K562 (cell line): ENCODE measurements at regions not wholly inside any gene's neighbourhood (a gene's known extent, or its start where the extent isn't known, plus 50 kb on each side); places are given as distances from the start of the nearest gene placed in this dataset.

Experiments used
- ATAC-seq: fragments of 200-7000 bp; cut with Tn5 transposase; 3 replicates; pipeline ENCODE4 v1.9.1; 2020; ENCODE audit warnings: moderate library complexity
- BruUV-seq: library from RNA; stranded (reverse); fragments of 400-500 nt; replicated peaks from 2 replicates; lab custom pipeline; 2021; lab: Mats Ljungman, UMichigan
- CTCF ChIA-PET: fragments of 300-600 bp; formaldehyde crosslinking; extraction: SDS; loops from one replicate; lab custom pipeline; 2021; ENCODE audit warnings: low intra/inter-chr PET ratio; lab: Yijun Ruan, JAX
- POLR2A ChIA-PET: fragments of 300-600, 350-650 bp; sonication (Branson Sonifier 250); formaldehyde crosslinking; extraction: SDS; loops from one replicate; lab custom pipeline; 2021; ENCODE audit warnings: antibody characterized with exemption, inconsistent platforms; lab: Yijun Ruan, JAX
- DNase-seq, 4 experiments: peaks; one replicate each; pipeline versions ENCODE4 v3.0.0 to v3.0.0-alpha.2; 2011 to 2018; ENCODE audit warnings: low spot score in 3 of 4, mixed read lengths in 3 of 4; ENCODE audit errors: extremely low read depth in 1 of 4
- FAIRE-seq: peaks from 2 replicates; lab custom pipeline; 2011; peaks lifted over from hg19 to GRCh38; lab: Jason Lieb, UNC
- H2AFZ ChIP-seq: 2 replicates; pipeline ENCODE4 v1.6.0; 2011; ENCODE audit warnings: low read depth, low read length, control low read depth, inconsistent platforms
- H3K27ac ChIP-seq: fragments of 200-600 bp; 3 replicates; pipeline ENCODE4 v1.8.0; 2011; ENCODE audit warnings: low read depth, mild to moderate bottlenecking, control low read depth, inconsistent platforms, low read length, moderate library complexity, mixed read lengths; ENCODE audit errors: extremely low read depth
- H3K27me3 ChIP-seq, 2 experiments: fragments of 300-600 bp in 1 of 2; 2 replicates in 1 of 2; 3 replicates in 1 of 2; pipeline versions ENCODE4 v1.6.0 to v1.8.0; 2011; ENCODE audit warnings: inconsistent platforms in 2 of 2, low read length in 2 of 2, mild to moderate bottlenecking in 1 of 2, mixed read lengths in 1 of 2, moderate library complexity in 1 of 2; ENCODE audit not compliant: control insufficient read depth in 2 of 2, insufficient read depth in 2 of 2
- H3K36me3 ChIP-seq: fragments of 300-600 bp; 3 replicates; pipeline ENCODE4 v1.8.0; 2011; ENCODE audit warnings: mild to moderate bottlenecking, low read length, inconsistent platforms; ENCODE audit not compliant: control insufficient read depth, insufficient read depth
- H3K4me1 ChIP-seq, 2 experiments: fragments of 200-600 bp in 1 of 2; replicated peaks in 1 of 2; 2 replicates in 1 of 2; 3 replicates in 1 of 2; pipeline versions ENCODE4 v1.5.1 to v1.8.0; 2011; ENCODE audit warnings: inconsistent platforms in 2 of 2, low read length in 2 of 2, mild to moderate bottlenecking in 1 of 2, mixed read lengths in 1 of 2, moderate library complexity in 1 of 2; ENCODE audit not compliant: control insufficient read depth in 2 of 2, insufficient read depth in 2 of 2
- H3K4me2 ChIP-seq: 2 replicates; pipeline ENCODE4 v1.6.1; 2011; ENCODE audit warnings: low read length, control low read depth, inconsistent platforms, mixed read lengths; ENCODE audit not compliant: insufficient read depth
- H3K4me3 ChIP-seq: fragments of 200-600 bp; sonication (generic), shearing (Covaris generic); 2 replicates; pipeline ENCODE4 v1.5.1; 2016; ENCODE audit warnings: control low read depth, inconsistent platforms
- H3K79me2 ChIP-seq: fragments of 200-600 bp; 3 replicates; pipeline ENCODE4 v1.8.0; 2011; ENCODE audit warnings: low read length, inconsistent platforms; ENCODE audit not compliant: control insufficient read depth, insufficient read depth
- H3K9ac ChIP-seq, 2 experiments: 2 replicates each; pipeline versions ENCODE4 v1.6.0 to v1.6.1; 2011; ENCODE audit warnings: low read depth in 2 of 2, low read length in 2 of 2, control low read depth in 1 of 2, inconsistent platforms in 1 of 2, mild to moderate bottlenecking in 1 of 2, mixed read lengths in 1 of 2; ENCODE audit not compliant: insufficient read depth in 1 of 2
- H3K9me1 ChIP-seq: one replicate; pipeline ENCODE4 v1.6.0; 2011; ENCODE audit warnings: inconsistent platforms, mild to moderate bottlenecking, low read length, moderate library complexity; ENCODE audit not compliant: control insufficient read depth, insufficient read depth
- H3K9me3 ChIP-seq: replicated peaks from 2 replicates; pipeline ENCODE4 v1.5.1; 2011; ENCODE audit warnings: low read depth, low read length, inconsistent platforms; ENCODE audit not compliant: control insufficient read depth, insufficient read depth
- H4K20me1 ChIP-seq: replicated peaks from 2 replicates; pipeline ENCODE4 v1.6.1; 2011; ENCODE audit warnings: low read length, inconsistent platforms, mixed read lengths; ENCODE audit not compliant: control insufficient read depth, insufficient read depth
- CAMTA2 ChIP-seq: fragments of 250-450 bp; sonication (Bioruptor Pico); conservative IDR thresholded peaks from 2 replicates; pipeline ENCODE4 v1.5.1; 2022
- DMBX1 ChIP-seq: fragments of 250-450 bp; sonication (Bioruptor Pico); IDR thresholded peaks from 2 replicates; pipeline ENCODE4 v1.8.0; 2022; ENCODE audit warnings: inconsistent platforms, mild to moderate bottlenecking, moderate library complexity, borderline replicate concordance
- HDGF ChIP-seq: fragments of 450-650 bp; IDR thresholded peaks from 2 replicates; pipeline ENCODE4 v1.6.1; 2016
- HLTF ChIP-seq: fragments of 450-650 bp; IDR thresholded peaks from 2 replicates; pipeline ENCODE4 v1.6.1; 2016
- ID3 ChIP-seq, 2 experiments: fragments of 250-450 bp in 1 of 2; fragments of 450-650 bp in 1 of 2; sonication (Bioruptor Pico) in 1 of 2; IDR thresholded peaks; 2 replicates each; pipeline versions ENCODE4 v1.6.1 to v1.8.0; 2016 to 2021; ENCODE audit warnings: mild to moderate bottlenecking in 2 of 2, moderate library complexity in 2 of 2, missing compliant biosample characterization in 1 of 2, missing genetic modification characterization in 1 of 2
- IFI16 ChIP-seq: fragments of 250-450 bp; sonication (Bioruptor Pico); IDR thresholded peaks from 2 replicates; pipeline ENCODE4 v2.1.2; 2022; ENCODE audit warnings: mild to moderate bottlenecking, inconsistent platforms
- KDM2B ChIP-seq: fragments of 250-450 bp; sonication (Bioruptor Pico); IDR thresholded peaks from 2 replicates; pipeline ENCODE4 v1.8.0; 2021; ENCODE audit warnings: mild to moderate bottlenecking, moderate library complexity
- RBM14 ChIP-seq: fragments of 200-400 bp; formaldehyde crosslinking; IDR thresholded peaks from 2 replicates; pipeline ENCODE4 v1.6.1; 2018; ENCODE audit warnings: low read depth, mild to moderate bottlenecking, low read length, moderate library complexity, borderline replicate concordance; ENCODE audit not compliant: insufficient read depth
- TFAM ChIP-seq: fragments of 250-450 bp; sonication (Bioruptor Pico); conservative IDR thresholded peaks from 2 replicates; pipeline ENCODE4 v1.5.0; 2021; ENCODE audit warnings: mild to moderate bottlenecking, moderate library complexity
- TGIF2 ChIP-seq: sonication (generic); formaldehyde crosslinking; IDR thresholded peaks from 2 replicates; pipeline ENCODE4 v1.8.1; 2022; ENCODE audit warnings: mild to moderate bottlenecking, missing genetic modification reagents, moderate library complexity
- YY1 ChIP-seq, 3 experiments: IDR thresholded peaks; 2 replicates each; pipeline ENCODE4 v1.6.1; 2011; ENCODE audit warnings: low read length in 2 of 3, mild to moderate bottlenecking in 2 of 3, moderate library complexity in 2 of 3, borderline replicate concordance in 1 of 3, control low read depth in 1 of 3, low read depth in 1 of 3; ENCODE audit not compliant: insufficient read depth in 3 of 3, insufficient replicate concordance in 2 of 3, control insufficient read depth in 1 of 3, insufficient read length in 1 of 3; ENCODE audit errors: extremely low read depth in 1 of 3
- ZBTB26 ChIP-seq: fragments of 450-650 bp; formaldehyde crosslinking; IDR thresholded peaks from 2 replicates; pipeline ENCODE4 v1.4.0; 2022; ENCODE audit warnings: missing genetic modification characterization
- ZNF445 ChIP-seq: fragments of 250-450 bp; sonication (Bioruptor Pico); IDR thresholded peaks from 2 replicates; pipeline ENCODE4 v1.4.0; 2020; ENCODE audit warnings: low read depth, mild to moderate bottlenecking, moderate library complexity
- ZNF785 ChIP-seq: fragments of 250-450 bp; sonication (Bioruptor Pico); IDR thresholded peaks from 2 replicates; pipeline ENCODE4 v1.4.0; 2020; ENCODE audit warnings: mild to moderate bottlenecking
- WGBS: fragments of 100-300 bp; shearing (Covaris generic); methylation state at CpG from one replicate; pipeline ENCODE4 v1.1.6; 2016; ENCODE audit warnings: low coverage, mixed read lengths; ENCODE audit not compliant: insufficient coverage; ENCODE audit errors: missing lambda C conversion rate; 5-methylcytosine and 5-hydroxymethylcytosine counted together
- in situ Hi-C: fragments of 300-500 bp; cut with MboI; formaldehyde crosslinking; loops from 4 replicates; pipeline ENCODE4 v1.15.0; 2018; ENCODE audit warnings: inconsistent platforms, mixed read lengths
- intact Hi-C: fragments of 100-400 bp; cut with micrococcal nuclease; formaldehyde crosslinking; loops from 2 replicates; pipeline ENCODE4 v1.14.2; 2022
- TF ChIP-seq, protein P1 (sequence below): fragments of 450-650 bp; formaldehyde crosslinking; IDR thresholded peaks from 2 replicates; pipeline ENCODE4 v1.4.0; 2020; ENCODE audit warnings: mild to moderate bottlenecking
- TF ChIP-seq, protein P2 (sequence below), 3 experiments: fragments of 200-800 bp in 1 of 3; sonication (Bioruptor generic) in 1 of 3; sonication (generic) in 1 of 3; formaldehyde crosslinking in 1 of 3; IDR thresholded peaks; 2 replicates each; pipeline versions ENCODE4 v1.6.1 to v1.8.0; 2016 to 2022; ENCODE audit warnings: mild to moderate bottlenecking in 2 of 3, missing compliant biosample characterization in 2 of 3, missing genetic modification characterization in 2 of 3, missing genetic modification reagents in 1 of 3

DNA sequence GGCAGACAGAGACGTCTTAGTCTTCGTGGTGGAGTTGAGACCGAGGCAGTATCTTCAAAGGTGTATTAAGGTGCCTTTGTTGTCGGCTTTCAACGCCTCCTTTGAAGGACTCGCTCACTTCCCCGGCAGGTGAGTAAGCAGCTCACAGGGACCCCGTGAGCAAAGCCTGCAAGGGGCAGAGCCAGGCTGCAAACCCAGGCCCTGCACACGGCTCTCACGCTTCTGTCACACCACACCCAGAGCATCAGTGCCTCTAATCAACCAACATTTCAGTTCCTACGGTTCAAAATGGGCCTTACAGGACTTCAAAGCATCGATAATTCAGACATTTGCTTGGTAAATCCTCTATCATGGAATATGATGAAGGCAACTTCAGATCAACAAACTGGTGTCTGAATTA is 64.8 kb upstream of the INSIG1 start:
- POLR2A ChIA-PET: interaction anchor here (1.5 to 3.8 kb wide), 2 partner anchors 18 to 27 kb away, joined by 3 to 16 read pairs; no protein-coding TSS in a partner anchor
- TF ChIP-seq ZNF445: no peak
- TF ChIP-seq TGIF2: no peak
- TF ChIP-seq ZNF785: no peak
- no peak for TF ChIP-seq HDGF
- TF ChIP-seq IFI16 (CRISPR knock-in tag): no peak
- no peak for TF ChIP-seq HLTF
- TF ChIP-seq, protein P1, sequence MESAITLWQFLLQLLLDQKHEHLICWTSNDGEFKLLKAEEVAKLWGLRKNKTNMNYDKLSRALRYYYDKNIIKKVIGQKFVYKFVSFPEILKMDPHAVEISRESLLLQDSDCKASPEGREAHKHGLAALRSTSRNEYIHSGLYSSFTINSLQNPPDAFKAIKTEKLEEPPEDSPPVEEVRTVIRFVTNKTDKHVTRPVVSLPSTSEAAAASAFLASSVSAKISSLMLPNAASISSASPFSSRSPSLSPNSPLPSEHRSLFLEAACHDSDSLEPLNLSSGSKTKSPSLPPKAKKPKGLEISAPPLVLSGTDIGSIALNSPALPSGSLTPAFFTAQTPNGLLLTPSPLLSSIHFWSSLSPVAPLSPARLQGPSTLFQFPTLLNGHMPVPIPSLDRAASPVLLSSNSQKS: no peak
- no peak for TF ChIP-seq ZBTB26
- no peak for TF ChIP-seq CAMTA2 (CRISPR knock-in tag)
- no peak for TF ChIP-seq RBM14
- TF ChIP-seq, protein P2, sequence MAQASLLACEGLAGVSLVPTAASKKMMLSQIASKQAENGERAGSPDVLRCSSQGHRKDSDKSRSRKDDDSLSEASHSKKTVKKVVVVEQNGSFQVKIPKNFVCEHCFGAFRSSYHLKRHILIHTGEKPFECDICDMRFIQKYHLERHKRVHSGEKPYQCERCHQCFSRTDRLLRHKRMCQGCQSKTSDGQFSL (CRISPR knock-in tag; IDR thresholded peaks at IDR 0.05): no peak
- TF ChIP-seq, protein P2 (tag; IDR thresholded peaks at IDR 0.05): no peak
- no peak for TF ChIP-seq YY1 (IDR thresholded peaks at IDR 0.05; ENCODE audit: borderline replicate concordance in 1 of 3, control insufficient read depth in 1 of 3, extremely low read depth in 1 of 3, insufficient read depth in 3 of 3, insufficient read length in 1 of 3, insufficient replicate concordance in 2 of 3, low read depth in 1 of 3, low read length in 2 of 3)
- TF ChIP-seq ID3 (CRISPR knock-in tag; IDR thresholded peaks at IDR 0.05): no peak
- no peak for TF ChIP-seq ID3 (tag; IDR thresholded peaks at IDR 0.05)
- no peak for TF ChIP-seq DMBX1 (CRISPR knock-in tag)
- no peak for TF ChIP-seq KDM2B (CRISPR knock-in tag)
- TF ChIP-seq TFAM (CRISPR knock-in tag): no peak
- H3K27ac ChIP-seq: no peak overlapping the region
- no peak overlapping the region for H3K9ac ChIP-seq
- in situ Hi-C loops: no loop called here
- FAIRE-seq (no peak), DNase-seq (no peak), ATAC-seq (no peak)
- H2AFZ ChIP-seq: no peak overlapping the region
- no peaks in the 10 kb centered on the region for H3K9me3 ChIP-seq
- CTCF ChIA-PET: no interaction called here
- no peaks in the 10 kb centered on the region for H3K36me3 ChIP-seq
- intact Hi-C loops: no loop called here
- no TSS peak for BruUV-seq
- H3K9me1 ChIP-seq: no peaks in the 10 kb centered on the region
- H3K4me1 ChIP-seq: peaks cover 0 to 17% of the 10 kb centered on the region in 2 experiments; a peak in 2 of 5 replicates
- WGBS: 9% methylated on average over 12 of the region's 12 CpGs
- peaks cover 14% of the 10 kb centered on the region for H4K20me1 ChIP-seq
- H3K79me2 ChIP-seq: no peaks in the 10 kb centered on the region
- no peak overlapping the region for H3K4me2 ChIP-seq
- no peak overlapping the region for H3K4me3 ChIP-seq
- H3K27me3 ChIP-seq: peaks cover 87 to 100% of the 10 kb centered on the region in 2 experiments
